NCI-H460 (cell line): ENCODE measurements at regions not wholly inside any gene's neighbourhood (a gene's known extent, or its start where the extent isn't known, plus 50 kb on each side); places are given as distances from the start of the nearest gene placed in this dataset.
"Not testable (repeated sequence)": the region's sequence is repeated elsewhere in the genome, so short reads cannot be mapped to it uniquely, and the experiment has no call there.

ENCODE experiments used
- DNase-seq: peaks from one replicate; pipeline ENCODE4 v3.0.0-alpha.2; 2016; ENCODE audit warnings: low read depth; ENCODE audit errors: extremely low read depth

DNA sequence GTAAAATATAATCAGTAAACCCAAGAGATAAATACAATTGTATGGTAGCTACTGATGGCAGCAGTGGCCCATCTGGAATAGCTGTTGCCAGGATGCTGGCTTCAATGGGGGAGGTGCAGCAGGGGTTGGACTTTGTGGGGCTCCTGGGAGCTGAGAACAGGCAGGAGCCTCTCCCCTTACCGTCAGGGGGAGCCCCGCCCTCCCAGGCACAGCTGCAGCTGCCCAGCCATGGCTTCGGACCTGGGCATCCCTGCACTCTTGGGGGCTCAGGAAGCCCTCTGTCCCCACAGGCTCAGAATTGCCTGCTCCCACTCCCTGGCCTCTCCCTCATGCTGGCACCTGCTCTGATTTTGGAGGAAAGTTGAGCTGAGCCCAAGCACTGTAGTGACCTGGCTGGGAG lies 741.1 kb downstream of the CDH11 start:
- DNase-seq = no peak

DNA sequence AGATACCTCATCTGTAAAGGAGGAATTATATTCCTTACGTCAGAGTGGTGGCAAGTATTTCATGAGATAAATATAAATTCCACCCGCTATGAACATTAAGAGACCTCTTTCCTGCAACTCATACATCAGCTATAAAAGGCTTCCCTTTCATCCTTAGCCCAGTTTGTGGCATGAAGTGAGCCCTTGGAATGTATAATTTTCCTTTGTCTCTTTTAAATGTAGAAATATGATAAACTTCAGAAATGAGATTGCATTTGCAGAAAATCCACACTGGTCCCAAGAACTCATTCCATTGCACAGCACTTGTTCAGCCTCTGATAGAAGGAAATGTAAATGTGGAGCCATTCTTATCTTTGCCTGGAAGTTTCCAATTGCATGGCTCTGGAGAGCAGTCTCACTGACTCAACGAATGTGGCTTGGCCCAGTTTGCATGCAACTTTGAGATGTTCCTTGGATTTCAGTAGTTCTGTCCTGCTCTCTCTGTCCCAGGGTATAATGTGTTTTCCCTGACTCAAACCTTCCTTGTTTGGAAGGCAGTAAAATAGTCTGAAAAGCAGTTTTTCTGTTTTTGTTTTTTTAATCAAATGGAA lies 746.4 kb downstream of the CDH11 start:
- DNase-seq = no peak

DNA sequence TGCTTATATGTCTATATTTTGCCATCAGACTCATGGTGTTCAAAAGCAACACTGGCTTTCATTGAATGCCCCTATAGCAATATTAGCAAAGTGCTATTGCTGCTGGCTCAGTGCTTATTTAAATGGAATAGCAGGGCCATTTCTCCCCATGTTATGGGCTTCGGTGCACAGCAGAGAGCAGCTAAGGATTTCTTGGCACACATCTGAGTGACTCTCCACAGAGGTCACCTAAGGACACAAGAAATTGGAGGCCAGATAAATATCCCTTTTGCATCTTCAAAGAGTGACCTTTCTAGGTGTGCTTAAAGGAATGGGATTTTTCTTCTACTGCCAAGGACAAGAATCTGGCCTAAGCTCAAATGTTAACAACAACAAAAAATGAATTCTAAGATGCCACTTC lies 751.8 kb downstream of the CDH11 start:
- DNase-seq = no peak

DNA sequence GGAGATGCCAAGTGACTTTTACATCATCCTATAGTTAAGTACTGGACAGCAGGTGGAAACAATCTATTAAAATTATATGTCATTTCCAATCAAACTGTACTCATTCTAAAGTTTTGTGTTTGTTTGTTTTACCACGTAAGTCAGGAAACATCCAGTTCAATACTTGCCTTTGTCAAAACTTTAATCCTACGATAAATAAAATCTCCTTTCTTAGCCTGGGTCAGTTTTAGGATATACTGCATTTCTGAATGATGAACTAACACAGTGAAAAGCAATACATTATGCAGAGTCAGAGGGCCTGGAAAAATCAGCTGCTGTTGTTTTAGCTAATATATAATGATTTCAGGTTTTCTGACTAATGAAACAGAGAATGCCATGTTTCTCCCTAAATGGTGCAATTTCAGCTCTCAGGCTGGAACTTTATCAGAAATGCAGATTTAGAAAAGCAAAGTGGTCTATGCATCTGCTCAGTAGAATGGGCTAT lies 756.4 kb downstream of the CDH11 start:
- no peak for DNase-seq

DNA sequence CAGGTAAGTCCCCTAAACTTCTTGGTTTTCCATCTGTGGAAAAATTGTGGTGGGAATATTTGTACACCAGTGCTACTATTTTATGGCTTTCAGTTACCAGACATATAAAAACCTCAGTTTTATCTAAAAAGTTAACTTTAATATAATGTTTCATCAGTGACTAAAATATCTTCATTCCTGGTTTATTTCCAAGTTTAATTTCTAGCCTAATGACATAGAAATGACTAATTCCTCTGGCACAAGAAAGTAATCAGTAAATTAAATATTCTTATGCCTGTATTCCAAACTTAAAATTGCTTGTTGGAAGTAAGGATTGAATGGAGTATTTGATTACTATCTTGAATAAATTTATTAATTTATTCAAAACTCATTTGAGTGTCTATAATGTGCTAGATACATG lies 757.0 kb downstream of the CDH11 start:
- no peak for DNase-seq

DNA sequence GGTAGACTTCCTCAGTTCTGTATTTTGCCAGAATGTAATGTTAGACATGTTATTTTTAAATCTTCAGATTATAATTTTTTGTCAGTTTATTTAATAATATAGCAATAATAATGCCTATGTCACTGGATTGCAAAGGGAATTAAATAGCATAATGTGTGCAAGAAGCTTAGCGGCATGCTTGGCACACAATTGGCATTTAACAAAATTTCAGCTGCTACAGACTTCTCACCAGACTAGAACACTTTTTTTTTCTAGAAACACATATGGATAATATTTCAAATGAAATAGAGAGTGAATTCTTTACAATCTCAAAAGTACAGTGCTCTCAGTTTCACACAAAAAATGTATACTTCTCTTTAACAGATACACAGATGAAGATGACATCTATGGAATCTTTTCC lies 757.4 kb downstream of the CDH11 start:
- no peak for DNase-seq

DNA sequence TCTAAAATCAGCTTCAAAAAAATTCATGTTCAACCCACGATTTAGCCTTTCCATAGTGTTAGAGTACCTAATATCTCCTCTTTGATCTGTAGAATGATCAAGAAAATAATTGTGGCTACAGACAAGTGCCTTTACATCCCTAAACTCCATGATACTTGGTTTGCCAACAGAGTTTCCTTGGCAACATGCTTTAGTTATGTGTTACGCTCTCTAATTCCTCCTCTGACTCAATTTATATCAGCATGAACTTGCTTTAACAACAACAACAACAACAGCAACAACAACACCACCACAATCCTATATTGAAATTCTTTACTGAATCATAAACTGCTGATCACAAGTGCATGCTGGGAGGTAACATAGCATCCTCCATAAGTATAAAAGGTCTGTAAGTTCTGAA lies 757.8 kb downstream of the CDH11 start:
- no peak for DNase-seq

DNA sequence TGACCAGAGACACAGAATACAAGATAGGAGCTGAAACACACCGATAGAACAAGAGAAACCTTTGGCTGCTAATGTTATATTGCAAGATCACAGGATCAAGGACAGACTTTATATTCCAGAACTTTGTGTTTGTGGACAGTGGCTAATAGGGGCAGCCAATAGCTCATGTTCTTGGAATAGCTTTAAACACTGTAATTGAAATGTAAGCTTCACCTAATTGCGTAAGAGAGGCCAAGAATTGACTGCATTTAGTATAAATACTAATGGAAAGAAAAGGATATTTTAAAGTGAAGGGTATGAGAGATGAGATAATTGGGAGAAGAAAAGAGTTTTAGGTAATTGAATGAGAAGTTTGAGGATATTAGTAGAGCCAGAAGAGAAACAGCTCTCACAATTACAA lies 758.8 kb downstream of the CDH11 start:
- DNase-seq = no peak

DNA sequence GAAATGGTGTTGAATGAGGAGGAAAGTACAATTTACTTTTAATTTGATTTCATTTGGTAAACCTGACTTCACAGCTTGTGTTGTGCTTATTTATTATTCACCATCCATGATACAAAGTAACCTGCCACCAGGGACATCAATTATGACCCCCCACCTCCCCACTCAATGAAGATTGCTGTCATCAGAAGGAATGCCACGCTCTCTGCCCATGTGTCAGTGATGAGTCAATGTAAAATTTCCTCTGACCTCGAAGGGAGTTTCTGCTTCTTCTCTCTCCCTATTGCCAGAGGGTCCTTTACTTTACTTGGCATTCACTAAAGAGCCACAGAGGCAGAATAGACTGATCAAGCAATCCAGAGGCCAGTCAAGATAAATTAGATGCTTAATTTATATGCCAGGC lies 759.7 kb downstream of the CDH11 start:
- no peak for DNase-seq

DNA sequence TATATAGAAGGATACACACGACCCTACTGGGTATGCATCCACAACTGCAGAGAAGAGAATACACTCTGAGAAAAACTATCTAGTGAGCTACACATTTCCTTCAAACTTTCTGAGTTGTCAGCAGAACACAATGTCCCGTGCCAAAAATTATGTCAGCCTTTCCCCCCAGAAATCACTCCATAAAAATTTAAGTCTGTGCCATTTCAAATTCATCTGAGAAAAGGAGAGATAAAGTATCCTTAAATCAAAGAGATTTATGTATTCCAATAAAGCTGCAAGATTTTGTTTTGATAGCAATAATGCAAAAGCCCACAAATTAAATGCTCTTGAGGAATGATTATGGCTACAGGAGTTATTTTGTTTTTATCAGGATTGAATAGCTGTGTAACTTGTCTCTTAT lies 760.1 kb downstream of the CDH11 start:
- DNase-seq = no peak

DNA sequence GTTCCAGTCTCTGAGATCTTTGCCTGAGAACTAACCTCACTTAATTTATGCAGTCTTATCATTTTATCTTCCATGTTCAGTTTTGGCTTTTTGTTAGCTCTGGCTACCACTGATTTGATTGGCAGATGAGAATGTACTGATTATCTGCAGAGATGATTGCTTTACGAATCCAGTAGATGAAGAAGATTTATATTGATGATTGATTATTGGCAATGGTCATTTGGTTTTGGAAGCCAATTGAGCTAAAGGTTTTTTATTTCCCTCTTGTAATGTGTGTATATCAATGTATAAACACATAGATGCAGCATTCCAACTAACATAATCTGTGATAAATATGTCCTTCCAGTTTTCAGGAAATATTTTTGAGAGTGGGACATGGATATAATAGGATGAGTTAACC lies 763.6 kb downstream of the CDH11 start:
- DNase-seq = no peak

DNA sequence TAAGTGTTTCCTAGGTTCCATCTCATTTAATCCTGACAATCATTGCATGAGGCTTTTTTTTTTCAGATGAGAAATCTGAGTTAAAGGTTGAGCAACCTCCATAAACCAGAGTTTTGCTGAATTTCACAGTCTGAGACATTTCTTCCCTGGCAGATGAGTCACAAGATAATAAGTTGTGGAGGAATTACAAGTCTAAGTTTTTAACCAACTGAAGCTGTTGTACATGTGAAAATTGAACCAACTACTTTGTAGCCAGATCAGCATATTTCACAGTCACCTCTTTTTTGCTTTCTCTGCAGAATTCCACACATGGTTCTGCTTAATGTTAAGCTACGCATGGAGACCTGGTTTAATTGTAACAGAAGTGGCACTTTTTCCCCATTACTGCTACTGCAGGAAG lies 765.6 kb downstream of the CDH11 start:
- no peak for DNase-seq

DNA sequence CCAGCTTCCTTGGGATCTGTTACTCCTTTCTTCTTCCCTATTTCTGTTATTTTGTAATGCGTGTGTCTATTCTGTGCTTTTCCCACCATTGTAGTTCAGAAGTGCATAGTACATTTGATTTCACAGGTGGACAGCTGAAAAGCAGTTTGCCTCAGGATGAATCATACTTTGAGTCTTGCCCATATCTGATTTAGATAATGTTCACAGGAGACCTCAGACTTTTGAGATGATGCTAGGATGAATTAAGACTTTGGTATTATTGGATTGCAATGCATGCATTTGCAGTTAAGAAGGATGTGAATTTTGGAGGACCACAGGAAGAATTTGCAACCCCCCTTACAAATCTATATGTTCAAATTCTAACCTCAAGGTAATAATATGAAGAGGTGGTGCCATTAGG lies 769.6 kb downstream of the CDH11 start:
- no peak for DNase-seq

DNA sequence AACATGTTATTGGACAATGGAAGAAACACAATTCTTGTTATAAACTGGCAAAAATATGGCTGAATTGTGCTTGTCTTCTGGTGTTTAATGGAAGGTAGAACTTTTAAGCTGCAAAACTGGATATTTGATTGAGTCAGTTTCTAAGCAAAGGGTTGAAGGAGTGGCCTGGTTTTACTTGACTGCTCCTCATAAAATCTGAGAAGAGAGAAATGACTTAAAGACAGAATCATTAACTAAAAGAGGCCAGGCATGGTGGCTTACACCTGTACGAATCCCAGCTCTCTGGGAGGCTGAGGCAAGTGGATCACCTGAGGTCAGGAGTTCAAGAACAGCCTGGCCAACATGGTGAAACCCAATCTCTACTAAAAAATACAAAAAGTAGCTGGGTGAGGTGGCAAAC lies 770.7 kb downstream of the CDH11 start:
- no peak for DNase-seq

DNA sequence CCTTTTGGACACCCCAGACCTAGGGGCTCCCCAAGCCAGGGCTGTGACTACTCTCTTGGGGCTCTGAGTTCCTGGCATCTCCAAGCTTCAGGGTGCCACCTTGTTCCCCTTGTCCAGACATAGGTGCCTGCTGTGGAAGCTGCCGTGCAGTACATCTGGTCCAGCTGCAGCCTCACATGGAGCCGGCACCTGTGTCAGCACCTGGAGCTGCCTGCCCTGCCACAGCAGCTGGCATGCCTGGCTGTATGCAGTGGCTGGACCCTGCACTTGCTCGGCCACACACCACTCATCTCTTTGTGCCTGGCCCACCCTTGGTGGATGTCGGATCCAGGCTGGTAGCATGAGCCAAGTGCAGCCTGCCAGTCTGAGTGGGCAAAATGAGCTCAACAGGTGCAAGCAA lies 775.8 kb downstream of the CDH11 start:
- no peak for DNase-seq

DNA sequence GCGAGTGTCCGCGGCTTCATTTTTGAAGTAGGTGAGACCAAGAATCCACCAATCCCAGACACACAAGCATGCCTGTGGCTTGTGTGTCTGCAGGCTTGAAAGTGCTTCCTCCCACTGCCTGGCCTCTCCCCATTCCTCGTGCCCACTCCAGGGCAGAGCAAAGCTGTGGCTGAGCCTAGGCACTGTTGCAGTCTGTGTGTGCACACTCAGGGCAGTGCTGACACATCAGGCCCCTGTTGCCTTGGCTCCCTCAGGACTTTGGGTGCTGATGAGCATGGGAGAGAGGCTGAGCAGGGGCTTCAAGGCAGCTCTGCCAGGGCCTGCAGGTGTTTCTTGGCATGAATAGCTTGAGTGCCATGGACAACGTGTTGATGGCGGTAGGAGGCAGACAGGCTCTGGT lies 776.7 kb downstream of the CDH11 start:
- no peak for DNase-seq

DNA sequence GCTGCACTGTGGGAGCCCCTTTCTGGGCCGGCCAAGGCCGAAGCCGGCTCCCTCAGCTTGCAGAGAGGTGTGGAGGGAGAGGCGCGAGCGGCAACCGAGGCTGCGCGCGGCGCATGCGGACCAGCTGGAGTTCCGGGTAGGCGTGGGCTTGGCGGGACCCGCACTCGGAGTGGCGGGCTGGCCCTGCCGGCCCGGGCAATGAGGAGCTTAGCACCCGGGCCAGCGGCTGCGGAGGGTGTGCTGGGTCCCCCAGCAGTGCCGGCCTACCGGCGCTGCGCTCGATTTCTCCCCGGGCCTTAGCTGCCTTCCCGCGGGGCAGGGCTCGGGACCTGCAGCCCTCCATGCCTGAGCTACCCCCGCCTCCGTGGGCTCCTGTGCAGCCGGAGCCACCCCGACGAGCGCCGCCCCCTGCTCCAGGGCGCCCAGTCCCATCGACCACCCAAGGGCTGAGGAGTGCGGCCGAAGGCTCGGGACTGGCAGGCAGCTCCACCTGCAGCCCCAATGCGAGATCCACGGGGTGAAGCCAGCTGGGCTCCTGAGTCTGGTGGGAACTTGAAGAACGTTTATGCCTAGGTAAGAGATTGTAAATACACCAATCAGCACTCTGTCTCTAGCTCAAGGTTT lies 777.9 kb downstream of the CDH11 start:
- not testable (repeated sequence) for DNase-seq

DNA sequence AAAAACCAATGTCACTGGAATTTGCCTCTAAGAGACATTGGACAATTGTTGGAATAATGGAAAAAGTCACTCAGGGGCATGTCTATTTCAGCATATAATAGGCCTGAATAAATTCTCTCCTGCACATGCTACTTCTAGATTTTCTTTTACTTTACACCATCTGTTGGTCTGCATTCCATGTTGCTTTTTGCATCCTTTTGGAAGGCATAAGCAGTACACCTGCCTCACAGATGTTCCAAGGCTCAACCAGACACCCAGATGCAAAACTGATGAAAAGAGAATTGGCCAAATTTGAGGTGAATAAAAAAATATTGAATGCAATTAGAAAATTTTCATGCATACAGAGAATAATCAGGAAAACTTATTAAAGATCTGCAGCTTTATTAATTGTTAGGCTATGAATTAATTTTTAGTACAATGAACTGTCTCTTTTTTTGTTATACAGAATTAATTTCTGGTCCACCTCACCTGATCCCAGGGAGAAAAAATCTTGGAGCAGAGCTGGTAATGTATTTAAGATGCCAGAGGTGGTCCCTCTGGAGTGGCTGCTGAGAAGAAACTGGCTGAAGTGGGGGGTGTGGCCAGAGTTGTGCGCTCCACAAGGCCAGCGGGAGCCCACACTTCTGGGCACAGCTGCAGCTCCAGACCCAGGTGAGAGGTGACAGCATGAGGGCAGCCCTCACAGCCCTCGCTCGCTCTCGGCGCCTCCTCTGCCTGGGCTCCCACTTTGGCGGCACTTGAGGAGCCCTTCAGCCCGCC lies 778.6 kb downstream of the CDH11 start:
- DNase-seq = no peak

DNA sequence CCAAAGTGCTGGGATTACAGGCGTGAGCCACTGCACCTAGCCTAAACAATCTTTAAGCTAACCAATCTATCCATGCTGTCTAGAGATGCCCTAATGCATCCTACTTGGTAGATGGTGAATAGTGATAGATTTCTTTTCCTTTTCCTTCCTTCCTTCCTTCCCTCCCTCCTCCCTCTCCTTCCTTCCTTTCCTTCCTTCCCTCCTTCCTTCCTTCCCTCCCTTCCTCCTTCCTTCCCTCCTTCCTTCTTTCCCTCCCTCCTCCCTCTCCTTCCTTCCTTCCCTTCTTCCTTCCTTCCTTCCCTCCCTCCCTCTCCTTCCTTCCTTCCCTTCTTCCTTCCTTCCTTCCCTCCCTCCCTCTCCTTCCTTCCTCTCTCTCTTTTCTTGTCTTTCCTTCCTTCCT lies 780.5 kb downstream of the CDH11 start:
- not testable (repeated sequence) for DNase-seq

DNA sequence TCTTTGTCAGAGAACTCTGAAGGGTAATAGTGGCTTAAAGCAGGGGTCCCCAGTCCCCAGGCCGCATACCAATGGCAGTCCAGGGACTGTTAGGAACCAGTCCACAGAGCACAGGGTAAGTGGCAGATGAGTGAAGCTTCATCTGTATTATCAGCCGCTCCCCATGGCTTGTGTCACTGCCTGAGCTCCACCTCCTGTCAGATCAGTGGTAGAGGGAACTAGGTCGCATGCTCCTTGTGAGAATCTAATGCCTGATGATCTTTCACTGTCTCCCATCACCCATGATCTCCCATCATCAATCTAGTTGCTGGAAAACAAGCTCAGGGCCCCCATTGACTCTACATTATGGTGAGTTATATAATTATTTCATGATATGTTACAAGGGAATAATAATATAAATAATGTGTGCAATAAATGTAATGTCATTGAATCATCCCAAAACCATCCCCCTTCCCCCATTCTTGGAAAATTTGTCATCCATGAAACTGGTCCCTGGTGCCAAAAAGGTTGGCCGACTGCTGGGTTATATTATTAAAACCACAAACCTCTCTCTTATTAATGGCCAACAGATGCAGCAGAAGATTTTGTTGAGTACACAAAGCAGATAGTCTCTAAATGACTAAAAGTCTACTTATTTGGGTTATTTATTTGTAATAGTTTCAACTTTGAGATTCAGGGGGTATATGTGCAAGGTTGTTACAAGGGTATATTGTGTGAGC lies 782.7 kb downstream of the CDH11 start:
- no peak for DNase-seq

DNA sequence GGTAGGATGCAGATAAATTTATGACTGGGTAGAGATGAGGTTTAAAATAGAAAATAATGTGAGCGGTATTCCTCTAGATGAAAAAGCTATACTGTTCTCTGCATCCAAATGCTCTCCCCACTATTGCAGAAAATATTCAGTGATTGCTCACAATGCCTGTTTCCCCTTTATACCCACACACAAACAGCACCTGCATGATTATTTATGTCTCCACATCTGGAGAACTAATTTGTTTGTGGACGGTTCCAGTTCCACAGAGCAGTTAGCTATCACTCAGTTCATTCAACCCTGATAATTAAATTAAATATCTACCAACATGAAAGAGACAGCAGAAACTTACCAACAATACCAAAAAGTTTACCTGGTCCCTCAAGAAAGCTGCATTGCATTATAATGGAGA lies 800.0 kb downstream of the CDH11 start:
- no peak for DNase-seq

DNA sequence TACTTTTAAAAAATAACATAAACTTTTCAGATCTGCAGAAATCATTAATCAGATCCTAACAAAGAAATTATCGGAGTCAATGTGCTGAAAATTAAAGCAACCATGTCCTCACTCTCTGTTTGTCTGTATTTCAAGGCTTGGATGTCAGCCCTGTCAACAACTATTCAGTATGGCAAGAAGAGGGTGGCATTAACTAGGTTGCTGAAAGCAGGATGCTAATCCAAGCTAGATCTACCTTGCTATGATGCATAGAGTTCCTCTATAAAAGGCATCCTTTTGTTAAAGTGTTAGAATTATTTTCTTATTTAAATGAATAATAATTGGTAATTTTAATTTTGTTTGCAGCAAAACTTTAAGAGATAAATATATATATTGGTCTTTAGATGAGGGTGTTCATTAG lies 800.8 kb downstream of the CDH11 start:
- DNase-seq = no peak
